ENCODE measurements at regions not wholly inside any gene's neighbourhood (a gene's known extent, or its start where the extent isn't known, plus 50 kb on each side); places are given as distances from the start of the nearest gene placed in this dataset.

GRCh38 chr9:12516573-12516972 is 176.6 kb upstream of the TYRP1 start:
- DNase-seq (ENCODE audit: low read depth), result peak; percentile 73

DNA sequence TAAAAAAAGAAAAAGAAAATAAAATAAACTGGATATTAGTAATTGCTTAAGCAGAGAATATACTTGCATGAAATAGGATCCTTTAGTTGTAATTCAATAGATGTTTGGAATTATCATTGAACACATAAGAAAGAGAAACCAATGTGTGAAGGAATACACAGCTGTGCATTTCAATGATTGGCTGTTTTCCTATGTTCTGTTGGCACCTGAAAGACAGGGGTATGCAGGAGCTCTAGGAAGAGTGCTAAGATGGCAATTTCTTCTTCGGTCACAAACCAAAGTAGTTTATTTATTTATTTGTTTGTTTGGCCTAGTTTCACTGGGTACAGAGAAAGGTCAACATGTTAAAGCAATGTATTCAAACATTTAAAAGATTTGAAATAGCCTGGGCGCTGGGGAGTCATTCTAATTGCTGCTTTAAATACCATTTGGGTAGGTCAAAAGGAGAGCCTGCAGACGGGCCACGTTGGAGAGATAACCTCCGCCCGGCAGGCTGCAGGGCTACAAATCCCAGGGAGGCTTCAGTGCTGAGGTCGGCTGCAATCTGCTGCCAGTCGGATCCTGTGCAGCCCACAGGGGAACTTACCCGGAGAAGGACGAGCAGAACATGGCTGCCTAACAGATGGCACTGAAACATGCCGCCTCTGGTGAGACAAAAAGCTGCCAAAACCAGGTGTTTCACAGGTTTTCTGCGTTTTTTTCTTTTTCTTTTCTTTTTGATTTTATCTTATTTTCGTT is 154.2 kb upstream of the TYRP1 start:
- DNase-seq (ENCODE audit: low read depth), result no peak

- no peak for DNase-seq (ENCODE audit: low read depth)
Measured at GRCh38 chr9:12539580-12539975, 153.6 kb upstream of the TYRP1 start.

- DNase-seq (ENCODE audit: low read depth), result no peak
Measured at GRCh38 chr9:12544700-12545099, 148.5 kb upstream of the TYRP1 start.

- DNase-seq (ENCODE audit: low read depth), result peak; percentile 45
Measured at GRCh38 chr9:12554636-12555035, 138.5 kb upstream of the TYRP1 start.

DNA sequence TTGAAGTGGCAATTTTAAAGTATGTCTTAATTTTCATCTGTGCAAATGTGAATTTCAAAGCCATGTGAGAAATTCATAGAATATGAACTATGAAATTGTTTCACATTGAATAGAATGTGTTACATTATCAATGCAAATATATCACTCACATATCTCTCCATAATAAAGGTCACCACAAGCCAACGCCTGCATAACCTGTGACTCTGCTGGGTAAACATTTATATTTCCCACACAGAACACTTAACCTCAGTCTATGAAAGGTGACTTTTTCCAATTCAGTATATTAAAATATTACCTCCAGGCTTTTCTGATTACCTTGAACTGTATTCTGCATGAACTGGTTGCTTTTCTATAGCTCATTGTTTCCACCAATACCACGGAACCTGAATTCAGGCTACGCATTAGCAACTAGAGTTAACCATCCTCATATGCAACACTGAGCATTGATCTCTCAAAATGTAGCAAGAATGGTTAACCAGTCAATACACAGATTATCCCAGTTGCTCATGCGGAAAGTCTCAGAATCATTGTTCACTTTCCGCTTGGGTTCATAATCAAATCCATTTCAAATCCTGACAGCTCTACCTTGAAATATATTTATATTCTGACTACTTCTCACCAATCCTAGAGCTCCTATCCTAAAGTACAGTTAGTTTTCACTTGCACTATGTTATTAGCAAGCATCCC is 126.6 kb upstream of the TYRP1 start:
- no peak for DNase-seq (ENCODE audit: low read depth)

DNA sequence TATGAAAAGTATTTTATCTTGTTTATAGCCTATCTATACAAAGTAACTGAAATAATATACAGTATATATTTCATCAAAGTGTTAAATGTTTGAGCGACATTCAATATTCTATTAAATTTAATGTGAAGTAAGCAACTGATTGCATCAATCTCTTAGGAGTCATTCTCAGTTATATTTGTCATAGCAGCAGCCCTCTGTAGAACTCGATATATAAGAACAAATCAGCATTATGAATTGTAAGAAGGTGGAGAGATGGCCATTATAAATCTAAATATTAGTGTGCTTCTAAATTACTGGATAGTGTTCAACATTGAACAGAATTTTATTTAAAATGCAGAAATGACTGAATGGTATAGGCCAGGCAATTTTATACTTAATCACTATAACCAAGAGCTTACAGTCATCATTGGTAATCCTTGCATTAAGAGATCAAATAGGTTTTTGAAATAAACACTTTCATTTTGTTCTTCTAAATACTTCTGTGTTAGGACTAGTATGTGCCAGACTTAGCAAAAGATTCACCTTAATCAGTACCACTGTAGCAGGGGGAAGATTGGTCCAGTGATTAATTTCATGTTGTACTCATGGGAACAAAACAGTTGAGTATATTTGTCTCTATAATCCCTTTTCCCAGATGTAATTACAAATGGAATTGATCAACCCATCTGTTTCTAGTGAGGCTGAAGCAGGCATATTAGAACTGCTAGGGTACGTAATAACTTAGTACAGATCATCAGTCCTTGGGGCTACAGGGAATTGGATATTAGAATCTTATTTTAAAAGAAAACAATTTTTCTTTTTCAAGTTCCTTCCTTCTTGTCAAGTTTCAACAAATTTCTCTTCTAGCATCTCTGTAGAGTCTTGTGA is 108.3 kb upstream of the TYRP1 start:
- DNase-seq (ENCODE audit: low read depth), result no peak

DNA sequence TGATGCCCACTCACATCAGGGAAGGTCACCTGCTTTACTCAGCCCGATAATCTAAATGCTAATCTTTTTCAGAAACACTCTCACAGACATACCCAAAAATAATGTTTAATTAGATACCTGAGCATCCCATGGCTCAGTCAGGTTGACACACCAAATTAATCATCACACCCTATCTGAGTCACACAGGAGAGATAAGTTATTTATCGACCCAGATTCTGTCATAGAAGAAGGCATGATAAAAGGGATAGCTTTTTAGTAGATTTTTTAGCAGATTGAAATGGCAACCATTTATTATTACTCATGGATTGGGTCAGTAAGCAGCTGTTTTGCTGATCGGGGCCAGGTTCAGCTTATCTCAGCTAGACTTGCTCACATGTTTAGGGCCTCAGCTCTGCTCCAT is 97.8 kb upstream of the TYRP1 start:
- DNase-seq (ENCODE audit: low read depth), result no peak

DNA sequence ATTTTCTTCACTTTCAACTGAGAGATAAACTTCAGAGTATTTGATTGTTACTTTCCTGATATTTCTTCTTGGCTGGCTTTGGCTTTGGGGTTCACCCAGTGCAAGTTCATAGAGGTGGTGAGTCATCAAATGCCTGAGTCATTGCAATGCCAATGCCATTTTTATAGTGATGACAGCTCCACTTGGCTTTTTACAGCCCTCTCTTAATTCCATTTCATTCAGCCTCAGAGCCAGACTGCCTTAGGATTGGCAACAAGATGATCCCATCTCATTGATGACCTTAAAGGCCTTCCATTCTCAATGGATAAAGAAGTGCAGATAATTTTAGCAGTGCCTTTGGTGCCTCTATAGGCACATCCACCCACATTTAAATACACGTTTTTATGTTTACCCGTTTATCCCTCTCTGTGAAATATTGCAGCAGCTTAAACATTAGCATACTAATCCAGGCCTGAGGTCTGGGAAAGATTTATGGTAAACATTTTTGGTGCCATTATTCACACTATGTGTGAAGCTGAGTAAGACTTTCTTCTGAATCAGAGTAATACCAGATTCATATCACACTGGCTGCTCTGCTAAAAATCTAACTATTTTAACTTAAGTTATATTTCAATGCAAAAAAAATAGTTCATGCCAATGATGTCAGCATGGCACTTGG is 88.9 kb upstream of the TYRP1 start:
- peak; percentile 91 for DNase-seq (ENCODE audit: low read depth)

GRCh38 chr9:12612211-12612770 is 80.9 kb upstream of the TYRP1 start:
- DNase-seq (ENCODE audit: low read depth), result no peak

DNA sequence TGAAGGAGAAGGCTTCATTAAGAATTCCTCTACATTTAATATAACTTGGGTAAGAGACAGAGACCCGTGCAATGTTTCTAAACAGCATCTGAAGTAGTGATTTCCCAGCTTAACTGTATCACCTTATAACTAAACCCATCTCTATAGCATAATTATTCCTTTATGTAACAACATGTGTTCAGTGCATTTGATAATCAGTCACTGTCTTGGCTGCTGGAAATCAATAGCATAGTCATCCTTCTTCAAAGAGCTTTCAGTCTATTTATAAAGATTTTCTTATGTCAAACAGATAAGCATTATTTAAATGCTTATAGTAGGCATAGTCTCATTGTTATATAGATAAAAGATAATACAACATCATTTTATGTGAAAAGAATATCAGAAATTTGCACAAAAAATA is 80.1 kb upstream of the TYRP1 start:
- DNase-seq (ENCODE audit: low read depth), result no peak

GRCh38 chr9:12614488-12614887 is 78.7 kb upstream of the TYRP1 start:
- DNase-seq (ENCODE audit: low read depth), result no peak

DNA sequence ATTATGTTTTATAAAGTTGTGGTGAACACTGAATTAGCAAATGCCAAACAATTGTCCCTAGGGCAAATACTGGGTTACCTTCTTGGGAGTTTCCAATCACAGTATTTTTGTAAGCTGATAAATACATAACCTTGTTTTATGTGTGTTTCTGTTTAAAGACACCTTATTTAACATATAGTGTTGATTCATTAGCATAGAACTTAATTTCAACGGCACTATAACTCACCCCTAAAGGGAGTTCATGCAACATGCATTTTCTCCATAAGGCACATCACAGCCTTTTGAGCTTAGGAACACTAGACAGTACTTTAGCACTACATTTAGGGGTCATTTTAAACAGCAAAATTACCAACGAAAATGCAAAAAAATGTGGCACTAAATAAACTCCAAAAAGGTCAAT is 74.2 kb upstream of the TYRP1 start:
- no peak for DNase-seq (ENCODE audit: low read depth)

DNA sequence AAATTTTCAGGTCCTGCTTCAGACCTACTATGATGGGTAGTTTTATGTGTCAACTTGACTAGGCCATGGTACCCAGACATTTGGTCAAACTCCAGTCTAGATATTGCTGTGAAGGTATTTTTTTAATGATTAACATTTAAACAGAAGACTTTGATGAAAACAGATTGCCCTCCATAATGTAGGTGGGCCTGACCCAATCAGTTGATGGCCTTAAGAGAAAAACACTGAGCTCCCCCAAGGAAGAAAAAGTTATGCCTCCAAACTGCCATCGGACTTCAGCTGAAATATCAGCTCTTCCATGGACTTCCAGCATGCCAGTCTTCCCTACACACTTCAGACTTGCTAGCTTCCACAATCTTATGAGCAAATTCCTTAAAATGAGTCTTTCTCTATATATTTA is 67.3 kb upstream of the TYRP1 start:
- no peak for DNase-seq (ENCODE audit: low read depth)

DNA sequence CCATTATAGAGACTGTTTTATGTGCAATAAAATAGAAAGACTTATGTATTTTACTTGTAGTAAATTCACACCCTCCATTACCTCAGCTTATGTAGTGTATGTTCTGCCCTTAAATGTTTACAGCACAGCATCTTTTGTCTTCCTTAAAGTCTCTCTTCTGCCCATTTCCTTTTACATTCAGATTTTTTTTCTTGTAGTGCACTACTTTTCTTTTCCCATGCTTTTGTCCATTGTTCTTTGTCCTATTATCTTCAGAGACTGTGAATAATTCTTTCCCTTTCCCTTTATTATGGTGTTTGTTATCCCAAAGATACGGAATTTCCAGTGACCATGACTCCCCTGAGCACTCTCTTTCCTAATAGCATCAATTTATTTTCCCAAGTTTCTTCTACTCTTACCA is 66.1 kb upstream of the TYRP1 start:
- DNase-seq (ENCODE audit: low read depth), result no peak

- no peak for DNase-seq (ENCODE audit: low read depth)
Measured at GRCh38 chr9:12628546-12628945, 64.6 kb upstream of the TYRP1 start.

GRCh38 chr9:12629067-12629466 is 64.1 kb upstream of the TYRP1 start:
- peak; percentile 69 for DNase-seq (ENCODE audit: low read depth)

- DNase-seq (ENCODE audit: low read depth), result peak; percentile 91
Measured at GRCh38 chr9:12631866-12632265, 61.3 kb upstream of the TYRP1 start.

- DNase-seq (ENCODE audit: low read depth), result peak; percentile 85
Measured at GRCh38 chr9:12633016-12633765, 60.0 kb upstream of the TYRP1 start.

DNA sequence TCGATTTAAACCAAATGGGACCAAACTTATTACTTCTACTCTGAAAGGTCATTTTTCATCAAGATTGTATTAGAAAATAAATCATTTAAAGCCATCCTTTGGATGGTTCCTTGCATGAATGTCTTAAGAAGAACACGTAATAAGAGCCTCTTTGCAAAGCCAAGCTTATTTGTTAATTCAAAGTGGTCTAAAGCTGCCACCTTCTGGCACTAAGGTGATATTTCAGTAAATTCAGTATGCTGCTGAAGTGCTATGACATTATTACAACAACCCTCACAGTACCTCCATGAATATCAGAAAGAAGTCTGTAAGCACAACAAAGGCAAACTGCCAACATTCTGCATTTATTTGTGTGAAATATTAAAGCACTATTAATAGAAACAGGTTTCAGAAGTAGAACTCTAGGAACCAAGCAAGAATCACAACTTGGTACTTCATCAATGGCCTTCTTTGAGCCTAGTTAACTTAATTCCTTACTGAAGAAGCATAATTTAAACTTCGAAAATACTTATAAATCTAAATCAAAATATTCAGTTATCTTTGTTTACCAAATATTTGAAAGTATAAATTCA is 53.1 kb upstream of the TYRP1 start:
- DNase-seq (ENCODE audit: low read depth), result peak; percentile 87

All from renal cortical epithelial cell (primary cell).